Breast epithelium (tissue), 4 donors: ENCODE measurements at regions not wholly inside any gene's neighbourhood (a gene's known extent, or its start where the extent isn't known, plus 50 kb on each side); places are given as distances from the start of the nearest gene placed in this dataset.

Experiments used
- DNase-seq, 2 donors: peaks; one replicate each; pipeline ENCODE4 v3.0.0-alpha.2; 2019; ENCODE audit warnings: low spot score in 2 of 2
- H3K27ac ChIP-seq, 2 donors: fragments of 200-600 bp; sonication (generic) in 1 of 2; one replicate each; pipeline ENCODE4 v1.5.1; 2016 to 2019; ENCODE audit warnings: mild to moderate bottlenecking in 1 of 2
- H3K27me3 ChIP-seq, 2 donors: fragments of 200-600 bp; sonication (generic) in 1 of 2; one replicate each; pipeline versions ENCODE4 v1.5.1 to v1.6.0; 2017 to 2019; ENCODE audit warnings: control low read depth in 1 of 2, mild to moderate bottlenecking in 1 of 2
- H3K36me3 ChIP-seq: fragments of 200-600 bp; one replicate; pipeline ENCODE4 v1.5.1; 2019
- H3K4me1 ChIP-seq, 2 donors: fragments of 200-600 bp; sonication (generic); one replicate each; pipeline ENCODE4 v1.5.1; 2016 to 2019; ENCODE audit warnings: control low read depth in 1 of 2
- H3K4me3 ChIP-seq, 3 donors: fragments of 200-600 bp; sonication (generic); 1 replicate in 2 of 3; 2 replicates in 1 of 3; pipeline ENCODE4 v1.5.1; 2016 to 2019; ENCODE audit warnings: mild to moderate bottlenecking in 3 of 3, moderate library complexity in 2 of 3
- H3K9me3 ChIP-seq, 2 donors: fragments of 200-600 bp; sonication (generic) in 1 of 2; one replicate each; pipeline ENCODE4 v1.5.1; 2016 to 2019; ENCODE audit warnings: control low read depth in 1 of 2
- CTCF ChIP-seq, 3 donors: fragments of 450-650 bp; IDR thresholded peaks; one replicate each; pipeline ENCODE4 v1.5.1; 2016 to 2017; ENCODE audit warnings: antibody characterized with exemption in 3 of 3, mild to moderate bottlenecking in 3 of 3, moderate library complexity in 3 of 3
- POLR2A ChIP-seq: fragments of 450-650 bp; IDR thresholded peaks from one replicate; pipeline ENCODE4 v1.6.1; 2016; ENCODE audit warnings: antibody characterized with exemption, mild to moderate bottlenecking, moderate library complexity
- POLR2AphosphoS5 ChIP-seq, 3 donors: sonication (generic); formaldehyde crosslinking; IDR thresholded peaks; one replicate each; pipeline ENCODE4 v1.6.1; 2017; ENCODE audit warnings: antibody characterized with exemption in 3 of 3
- intact Hi-C: fragments of 100-400 bp; cut with DNase I; formaldehyde crosslinking; loops from one replicate; pipeline ENCODE4 v1.15.1; 2023; ENCODE audit warnings: low total_unique reads

GRCh38 chr11:71352748-71353147 lies 95.4 kb downstream of the DHCR7 start:
- no peaks in the 10 kb centered on the region for H3K4me1 ChIP-seq
- intact Hi-C loops, result no loop called here
- H3K9me3 ChIP-seq, result no peaks in the 10 kb centered on the region
- H3K27ac ChIP-seq, result no peak overlapping the region
- H3K36me3 ChIP-seq, result no peaks in the 10 kb centered on the region
- no peak for DNase-seq
- no peak overlapping the region for H3K4me3 ChIP-seq
- TF ChIP-seq POLR2AphosphoS5 (IDR thresholded peaks at IDR 0.05), result no peak
- no peaks in the 10 kb centered on the region for H3K27me3 ChIP-seq

- Histone ChIP-seq H3K27ac (no peak overlapping the region), H3K36me3 (no peaks in the 10 kb centered on the region), H3K27me3 (no peaks in the 10 kb centered on the region), H3K4me3 (no peak overlapping the region), H3K9me3 (no peaks in the 10 kb centered on the region), H3K4me1 (no peaks in the 10 kb centered on the region)
- TF ChIP-seq CTCF (IDR thresholded peaks at IDR 0.05) (no peak), POLR2A (no peak), POLR2AphosphoS5 (IDR thresholded peaks at IDR 0.05) (no peak)
- DNase-seq, result no peak
- intact Hi-C loops, result no loop called here
Observed at GRCh38 chr11:71352226-71352625, 96.0 kb downstream of the DHCR7 start.

GRCh38 chr11:71349627-71350026 lies 97.2 kb upstream of the SHANK2 start:
- H3K27ac ChIP-seq, result no peak overlapping the region
- intact Hi-C loops, result no loop called here
- H3K4me1 ChIP-seq, result no peaks in the 10 kb centered on the region
- DNase-seq, result no peak
- no peaks in the 10 kb centered on the region for H3K27me3 ChIP-seq
- H3K9me3 ChIP-seq, result no peaks in the 10 kb centered on the region
- H3K36me3 ChIP-seq, result no peaks in the 10 kb centered on the region
- TF ChIP-seq CTCF (IDR thresholded peaks at IDR 0.05) (no peak), POLR2AphosphoS5 (IDR thresholded peaks at IDR 0.05) (no peak), POLR2A (no peak)
- no peak overlapping the region for H3K4me3 ChIP-seq

- no peaks in the 10 kb centered on the region for H3K9me3 ChIP-seq
Observed at GRCh38 chr11:71343828-71344400, 91.5 kb upstream of the SHANK2 start.

GRCh38 chr11:71342951-71343827 lies 90.8 kb upstream of the SHANK2 start:
- TF ChIP-seq POLR2AphosphoS5 (IDR thresholded peaks at IDR 0.05) (no peak), CTCF (IDR thresholded peaks at IDR 0.05) (peak in 2 of 3 donors; percentile 38 to 61), POLR2A (no peak)
- no peaks in the 10 kb centered on the region for H3K27me3 ChIP-seq

More at GRCh38 chr11:71343828-71344400, 91.5 kb upstream of the SHANK2 start:
- Histone ChIP-seq H3K4me1 (no peaks in the 10 kb centered on the region), H3K27me3 (no peaks in the 10 kb centered on the region), H3K36me3 (no peaks in the 10 kb centered on the region), H3K4me3 (no peak overlapping the region), H3K27ac (no peak overlapping the region)
- intact Hi-C loops, result loop anchor here (2.0 kb wide), 1 partner anchor 17 kb away; no protein-coding TSS in a partner anchor
- DNase-seq, result no peak
- TF ChIP-seq POLR2AphosphoS5 (IDR thresholded peaks at IDR 0.05), result no peak
- TF ChIP-seq POLR2A, result no peak
- TF ChIP-seq CTCF (IDR thresholded peaks at IDR 0.05), result no peak

More at GRCh38 chr11:71342951-71343827, 90.8 kb upstream of the SHANK2 start:
- no peaks in the 10 kb centered on the region for H3K9me3 ChIP-seq
- no peaks in the 10 kb centered on the region for H3K36me3 ChIP-seq
- intact Hi-C loops, result loop anchor here (2.0 kb wide), 1 partner anchor 16 kb away; no protein-coding TSS in a partner anchor
- H3K4me3 ChIP-seq, result no peak overlapping the region
- no peak for DNase-seq
- H3K4me1 ChIP-seq, result no peaks in the 10 kb centered on the region
- no peak overlapping the region for H3K27ac ChIP-seq
